H1 (cell line): ENCODE measurements at regions not wholly inside any gene's neighbourhood (a gene's known extent, or its start where the extent isn't known, plus 50 kb on each side); places are given as distances from the start of the nearest gene placed in this dataset.

ENCODE experiments used
- CTCF ChIA-PET: fragments of 300-600 bp; sonication (Branson Sonifier 250); formaldehyde crosslinking; loops from one replicate; lab custom pipeline; 2021; ENCODE audit not compliant: partially characterized antibody; lab: Charles Lee
- POLR2A ChIA-PET: fragments of 300-600 bp; sonication (Branson Sonifier 250); formaldehyde crosslinking; loops from one replicate; lab custom pipeline; 2021; ENCODE audit warnings: inconsistent platforms; ENCODE audit not compliant: partially characterized antibody; lab: Charles Lee
- DNase-seq, 2 experiments: peaks; one replicate each; pipeline versions ENCODE4 v3.0.0 to v3.0.0-alpha.2; 2010 to 2022; ENCODE audit warnings: low spot score in 2 of 2, low read depth in 1 of 2, mixed read lengths in 1 of 2
- FAIRE-seq: peaks from 2 replicates; lab custom pipeline; 2011; peaks lifted over from hg19 to GRCh38; lab: Jason Lieb, UNC
- H2AFZ ChIP-seq: 2 replicates; pipeline ENCODE4 v1.8.1; 2012; ENCODE audit warnings: low read length, inconsistent platforms
- H2AK5ac ChIP-seq: 2 replicates; pipeline ENCODE4 v1.6.1; 2013; ENCODE audit warnings: low read depth, low read length
- H2BK120ac ChIP-seq: replicated peaks from 2 replicates; pipeline ENCODE3; 2013; ENCODE audit warnings: low read depth, low read length, inconsistent platforms
- H2BK12ac ChIP-seq: 2 replicates; pipeline ENCODE4 v1.6.1; 2013; ENCODE audit warnings: low read depth, low read length
- H2BK15ac ChIP-seq: 2 replicates; pipeline ENCODE4 v1.6.1; 2013; ENCODE audit warnings: low read length
- H2BK20ac ChIP-seq: 2 replicates; pipeline ENCODE4 v1.6.1; 2013; ENCODE audit warnings: low read length
- H2BK5ac ChIP-seq: 2 replicates; pipeline ENCODE4 v1.6.1; 2013; ENCODE audit warnings: low read depth, low read length
- H3K14ac ChIP-seq: 2 replicates; pipeline ENCODE4 v1.6.1; 2013; ENCODE audit warnings: inconsistent platforms; ENCODE audit not compliant: insufficient read length
- H3K18ac ChIP-seq: 2 replicates; pipeline ENCODE4 v1.6.1; 2013; ENCODE audit warnings: low read length; ENCODE audit errors: extremely low read depth
- H3K23ac ChIP-seq: 2 replicates; pipeline ENCODE4 v1.6.1; 2013; ENCODE audit warnings: inconsistent platforms; ENCODE audit not compliant: insufficient read length
- H3K23me2 ChIP-seq: 2 replicates; pipeline ENCODE4 v1.6.1; 2013; ENCODE audit warnings: low read depth, low read length
- H3K27ac ChIP-seq: 2 replicates; pipeline ENCODE4 v1.6.1; 2011; ENCODE audit warnings: low read depth, low read length, inconsistent platforms
- H3K27me3 ChIP-seq, 4 experiments: replicated peaks in 1 of 4; 1 replicate in 1 of 4; 2 replicates in 3 of 4; pipeline versions ENCODE4 v1.6.1 to v1.8.1; 2011 to 2013; ENCODE audit warnings: low read length in 3 of 4, mild to moderate bottlenecking in 3 of 4, inconsistent platforms in 2 of 4, mixed read lengths in 2 of 4, moderate library complexity in 1 of 4; ENCODE audit not compliant: control insufficient read depth in 3 of 4, insufficient read depth in 3 of 4; ENCODE audit errors: extremely low read depth in 1 of 4
- H3K36me3 ChIP-seq, 4 experiments: 2 replicates each; pipeline versions ENCODE4 v1.6.1 to v1.8.1; 2011 to 2013; ENCODE audit warnings: mild to moderate bottlenecking in 4 of 4, low read length in 3 of 4, moderate library complexity in 2 of 4, control low read depth in 1 of 4, inconsistent platforms in 1 of 4; ENCODE audit not compliant: insufficient read depth in 4 of 4, control insufficient read depth in 2 of 4
- H3K4ac ChIP-seq: replicated peaks from 2 replicates; pipeline ENCODE3; 2013; ENCODE audit warnings: low read length, low read depth, mixed read lengths, inconsistent platforms; ENCODE audit not compliant: insufficient read length
- H3K4me1 ChIP-seq, 4 experiments: replicated peaks in 1 of 4; 1 replicate in 1 of 4; 2 replicates in 3 of 4; pipeline versions ENCODE4 v1.6.1 to v1.8.1; 2011 to 2013; ENCODE audit warnings: low read length in 3 of 4, inconsistent platforms in 2 of 4, mixed read lengths in 1 of 4; ENCODE audit not compliant: insufficient read depth in 4 of 4, control insufficient read depth in 3 of 4
- H3K4me2 ChIP-seq, 2 experiments: 2 replicates each; pipeline versions ENCODE4 v1.6.1 to v1.8.1; 2011 to 2013; ENCODE audit warnings: low read depth in 2 of 2, low read length in 2 of 2, control low read depth in 1 of 2, inconsistent platforms in 1 of 2, mild to moderate bottlenecking in 1 of 2; ENCODE audit not compliant: insufficient read depth in 1 of 2
- H3K4me3 ChIP-seq, 4 experiments: fragments of 200-600, 300-600 bp in 1 of 4; sonication (generic), shearing (Covaris generic), sonication (Bioruptor Twin) in 1 of 4; 2 replicates each; pipeline versions ENCODE4 v1.5.1 to v1.8.1; 2011 to 2016; ENCODE audit warnings: low read length in 4 of 4, low read depth in 3 of 4, control low read depth in 2 of 4, inconsistent platforms in 2 of 4, mild to moderate bottlenecking in 2 of 4, mixed read lengths in 1 of 4, moderate library complexity in 1 of 4; ENCODE audit not compliant: insufficient read depth in 2 of 4; ENCODE audit errors: extremely low read depth in 1 of 4
- H3K56ac ChIP-seq: replicated peaks from 2 replicates; pipeline ENCODE3; 2013; ENCODE audit warnings: low read depth, mild to moderate bottlenecking, mixed read lengths, low read length, inconsistent platforms; ENCODE audit not compliant: insufficient read length
- H3K79me1 ChIP-seq: 2 replicates; pipeline ENCODE4 v1.6.1; 2013; ENCODE audit warnings: low read depth, low read length, control low read depth
- H3K79me2 ChIP-seq, 2 experiments: 2 replicates each; pipeline versions ENCODE4 v1.6.1 to v1.8.1; 2012 to 2013; ENCODE audit warnings: low read length in 2 of 2, mild to moderate bottlenecking in 2 of 2, inconsistent platforms in 1 of 2; ENCODE audit not compliant: insufficient read depth in 2 of 2, control insufficient read depth in 1 of 2
- H3K9ac ChIP-seq, 4 experiments: replicated peaks in 1 of 4; 1 replicate in 1 of 4; 2 replicates in 3 of 4; pipeline versions ENCODE4 v1.6.1 to v1.8.1; 2011 to 2013; ENCODE audit warnings: low read depth in 3 of 4, low read length in 3 of 4, control low read depth in 2 of 4, mild to moderate bottlenecking in 2 of 4, moderate library complexity in 2 of 4, inconsistent platforms in 1 of 4; ENCODE audit errors: extremely low read depth in 1 of 4
- H3K9me3 ChIP-seq, 2 experiments: 2 replicates each; pipeline versions ENCODE4 v1.6.1 to v1.8.1; 2012 to 2013; ENCODE audit warnings: mild to moderate bottlenecking in 2 of 2, moderate library complexity in 2 of 2, control low read depth in 1 of 2, inconsistent platforms in 1 of 2, low read depth in 1 of 2, low read length in 1 of 2, mixed read lengths in 1 of 2; ENCODE audit not compliant: insufficient read depth in 2 of 2
- H4K20me1 ChIP-seq, 2 experiments: replicated peaks in 1 of 2; 2 replicates each; pipeline versions ENCODE3 to v1.8.1; 2011 to 2013; ENCODE audit warnings: inconsistent platforms in 2 of 2, low read length in 2 of 2, mild to moderate bottlenecking in 1 of 2; ENCODE audit not compliant: insufficient read depth in 2 of 2, control insufficient read depth in 1 of 2
- H4K5ac ChIP-seq: 2 replicates; pipeline ENCODE4 v1.6.1; 2013; ENCODE audit warnings: low read length, low read depth, mixed read lengths, inconsistent platforms; ENCODE audit not compliant: insufficient read length
- H4K8ac ChIP-seq: 2 replicates; pipeline ENCODE4 v1.8.0; 2013; ENCODE audit warnings: mild to moderate bottlenecking, moderate library complexity, low read length, inconsistent platforms; ENCODE audit not compliant: insufficient read depth; ENCODE audit errors: extremely low read depth
- H4K91ac ChIP-seq: replicated peaks from 2 replicates; pipeline ENCODE3; 2013; ENCODE audit warnings: low read length, mixed read lengths, inconsistent platforms; ENCODE audit not compliant: insufficient read length
- KDM1A ChIP-seq: fragments of 200-600, 300-600 bp; sonication (generic); IDR thresholded peaks from 2 replicates; pipeline ENCODE4 v1.7.1; 2016; ENCODE audit warnings: mild to moderate bottlenecking, low read length, borderline replicate concordance
- YY1 ChIP-seq: IDR thresholded peaks from 2 replicates; pipeline ENCODE4 v1.6.1; 2011; ENCODE audit warnings: low read depth, mild to moderate bottlenecking, low read length
- WGBS, 2 experiments: shearing (Covaris generic) in 1 of 2; methylation state at CpG; one replicate each; pipeline versions ENCODE4 v1.1.6 to v1.1.7; 2013 to 2015; ENCODE audit warnings: low lambda C conversion rate in 2 of 2, mixed read lengths in 2 of 2, inconsistent platforms in 1 of 2, low coverage in 1 of 2, missing lambda C conversion rate in 1 of 2; ENCODE audit not compliant: insufficient replicate concordance in 2 of 2, insufficient coverage in 1 of 2, insufficient read length in 1 of 2; ENCODE audit errors: extremely low coverage in 1 of 2, missing lambda C conversion rate in 1 of 2; 5-methylcytosine and 5-hydroxymethylcytosine counted together

DNA sequence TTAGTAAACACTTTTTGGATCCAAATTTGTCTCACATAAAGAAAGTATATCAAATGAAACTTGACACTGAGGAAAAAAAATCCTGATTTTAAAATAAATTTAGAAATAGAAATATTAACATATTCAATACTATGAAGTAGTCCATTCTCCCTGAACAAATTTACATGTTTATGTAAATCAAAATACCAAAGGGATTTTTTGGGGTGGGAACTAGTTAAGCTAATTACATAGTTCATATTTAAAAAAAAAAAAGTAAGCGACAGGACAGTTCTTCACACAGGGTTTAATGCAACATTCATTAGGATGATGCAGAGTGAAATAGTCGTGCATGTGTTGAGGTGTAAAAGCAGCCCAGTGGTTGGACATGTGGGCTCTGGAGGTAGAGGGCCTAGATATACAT lies 433.5 kb upstream of the B3GALT2 start:
- no peak overlapping the region for H2AFZ ChIP-seq
- H3K36me3 ChIP-seq: no peaks in the 10 kb centered on the region
- H3K27me3 ChIP-seq: no peaks in the 10 kb centered on the region
- H3K9ac ChIP-seq: no peak overlapping the region
- H2BK20ac ChIP-seq: no peak overlapping the region
- POLR2A ChIA-PET: no interaction called here
- no peak overlapping the region for H2BK120ac ChIP-seq
- FAIRE-seq (no peak), DNase-seq (no peak)
- H3K9me3 ChIP-seq: no peaks in the 10 kb centered on the region
- no peak overlapping the region for H2AK5ac ChIP-seq
- no peak overlapping the region for H3K27ac ChIP-seq
- H3K18ac ChIP-seq: no peak overlapping the region
- H3K23me2 ChIP-seq: no peaks in the 10 kb centered on the region; the same call in 1 of the 2 replicates
- 91% methylated on average over 2 of the region's 2 CpGs; no CpG with 5 or more reads in 1 of the 2 experiments for WGBS, 2 experiments
- H2BK15ac ChIP-seq: no peak overlapping the region
- H3K23ac ChIP-seq: no peak overlapping the region
- no peak overlapping the region for H3K4me3 ChIP-seq
- CTCF ChIA-PET: no interaction called here
- H3K14ac ChIP-seq: no peak overlapping the region
- no peak overlapping the region for H2BK5ac ChIP-seq
- no peak overlapping the region for H4K91ac ChIP-seq
- no peak overlapping the region for H4K5ac ChIP-seq
- H2BK12ac ChIP-seq: no peak overlapping the region
- no peak for TF ChIP-seq YY1
- no peak for TF ChIP-seq KDM1A
- no peaks in the 10 kb centered on the region for H3K79me2 ChIP-seq
- H3K4ac ChIP-seq: no peak overlapping the region
- no peak overlapping the region for H4K8ac ChIP-seq
- no peaks in the 10 kb centered on the region for H3K4me1 ChIP-seq
- no peaks in the 10 kb centered on the region for H4K20me1 ChIP-seq
- no peaks in the 10 kb centered on the region for H3K79me1 ChIP-seq
- H3K4me2 ChIP-seq: no peak overlapping the region
- no peak overlapping the region for H3K56ac ChIP-seq
